Loucy (cell line): ENCODE measurements at regions not wholly inside any gene's neighbourhood (a gene's known extent, or its start where the extent isn't known, plus 50 kb on each side); places are given as distances from the start of the nearest gene placed in this dataset.

Experiments used
- CTCF ChIP-seq: fragments of 200-600 bp; sonication (generic); conservative IDR thresholded peaks from 2 replicates; pipeline ENCODE4 v1.5.1; 2014; ENCODE audit warnings: mild to moderate bottlenecking, antibody characterized with exemption, low read length
- EZH2phosphoT487 ChIP-seq: fragments of 200-600 bp; IDR thresholded peaks from 2 replicates; pipeline ENCODE4 v1.6.1; 2018; ENCODE audit warnings: antibody characterized with exemption, mild to moderate bottlenecking, moderate library complexity, borderline replicate concordance

DNA sequence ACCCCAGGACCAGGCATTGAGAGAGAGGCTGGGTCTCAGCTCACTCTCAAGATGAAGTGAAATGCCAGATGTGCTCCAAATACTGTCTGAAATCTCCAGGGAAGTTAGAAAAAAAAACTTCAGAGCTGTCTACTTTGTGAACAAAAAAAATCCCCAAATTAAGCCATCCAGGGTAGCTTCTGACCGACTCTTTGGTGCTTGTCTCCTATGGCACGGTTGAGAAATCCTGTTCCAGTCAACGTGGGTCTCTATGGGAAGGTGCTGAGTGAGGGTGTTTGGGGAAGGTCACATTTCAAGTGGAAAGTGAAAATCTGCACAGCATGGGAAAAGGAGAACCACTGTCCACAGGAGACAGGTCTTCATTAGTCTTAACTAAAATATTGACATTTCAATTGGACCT, 322.5 kb upstream of the CFAP20DC start:
- TF ChIP-seq CTCF, result no peak
- TF ChIP-seq EZH2phosphoT487, result no peak
